Activated B cell treated with CpG ODN at 0.5 μM for 24 hours (primary cell): ENCODE measurements at regions not wholly inside any gene's neighbourhood (a gene's known extent, or its start where the extent isn't known, plus 50 kb on each side); places are given as distances from the start of the nearest gene placed in this dataset.

ENCODE experiments used
- ATAC-seq: fragments of 200-7000 bp; cut with Tn5 transposase; one replicate; pipeline ENCODE4 v1.10.0; 2021; ENCODE audit warnings: low read depth, mild to moderate bottlenecking, moderate library complexity
- CTCF ChIA-PET: fragments of 350-600 bp; sonication (Branson Sonifier 250); formaldehyde crosslinking; loops from one replicate; lab custom pipeline; 2021; ENCODE audit warnings: antibody characterized with exemption; lab: Charles Lee
- POLR2A ChIA-PET: fragments of 350-600 bp; sonication (Branson Sonifier 250); formaldehyde crosslinking; loops from one replicate; lab custom pipeline; 2021; ENCODE audit warnings: antibody characterized with exemption; lab: Charles Lee
- DNase-seq: peaks from one replicate; pipeline ENCODE4 v3.0.0; 2022
- H3K27ac Mint-ChIP-seq: one replicate; pipeline ENCODE4 v1.8.0; 2020; ENCODE audit warnings: mixed read lengths
- H3K27me3 Mint-ChIP-seq: one replicate; pipeline ENCODE4 v1.8.0; 2021; ENCODE audit warnings: mixed read lengths
- H3K36me3 Mint-ChIP-seq: one replicate; pipeline ENCODE4 v1.8.0; 2021; ENCODE audit warnings: low read depth, mixed read lengths
- H3K4me1 Mint-ChIP-seq: one replicate; pipeline ENCODE4 v1.8.0; 2021; ENCODE audit warnings: mixed read lengths
- H3K4me3 Mint-ChIP-seq: one replicate; pipeline ENCODE4 v1.8.0; 2020; ENCODE audit warnings: mild to moderate bottlenecking, mixed read lengths
- H3K9me3 Mint-ChIP-seq: one replicate; pipeline ENCODE4 v1.8.0; 2020; ENCODE audit warnings: mixed read lengths
- CTCF ChIP-seq: fragments of 200-600 bp; IDR thresholded peaks from one replicate; pipeline ENCODE4 v1.8.0; 2022; ENCODE audit warnings: antibody characterized with exemption, mild to moderate bottlenecking
- intact Hi-C: fragments of 100-400 bp; cut with micrococcal nuclease; formaldehyde crosslinking; loops from one replicate; pipeline ENCODE4 v1.15.1; 2024

- intact Hi-C loops, result no loop called here
- Mint-ChIP-seq H3K4me1 (no peaks in the 10 kb centered on the region), H3K36me3 (peaks cover 26% of the 10 kb centered on the region), H3K27me3 (no peaks in the 10 kb centered on the region), H3K4me3 (no peak overlapping the region), H3K27ac (no peak overlapping the region), H3K9me3 (no peaks in the 10 kb centered on the region)
- ChIA-PET POLR2A (no interaction called here), CTCF (no interaction called here)
- ATAC-seq (no peak), DNase-seq (no peak)
- no peak for TF ChIP-seq CTCF
These were observed 68.2 kb downstream of the KATNIP start for GRCh38 chr16:27618165-27618564.

GRCh38 chr16:27618606-27619327 is 68.8 kb downstream of the KATNIP start:
- Mint-ChIP-seq H3K27me3 (no peaks in the 10 kb centered on the region), H3K9me3 (no peaks in the 10 kb centered on the region), H3K27ac (no peak overlapping the region), H3K36me3 (peaks cover 26% of the 10 kb centered on the region), H3K4me1 (peaks cover 4% of the 10 kb centered on the region), H3K4me3 (no peak overlapping the region)
- DNase-seq, result no peak
- no peak for ATAC-seq
- intact Hi-C loops, result no loop called here
- ChIA-PET POLR2A (interaction anchor here (0.6 kb wide), 1 partner anchor 67 kb away, joined by 4 read pairs; no protein-coding TSS in a partner anchor), CTCF (no interaction called here)
- TF ChIP-seq CTCF, result no peak

GRCh38 chr16:27620541-27620940 is 70.6 kb downstream of the KATNIP start:
- ATAC-seq, result no peak
- intact Hi-C loops, result no loop called here
- peaks cover 8% of the 10 kb centered on the region for H3K4me1 Mint-ChIP-seq
- no peaks in the 10 kb centered on the region for H3K27me3 Mint-ChIP-seq
- TF ChIP-seq CTCF, result no peak
- no peak overlapping the region for H3K4me3 Mint-ChIP-seq
- no peak for DNase-seq
- peaks cover 29% of the 10 kb centered on the region for H3K36me3 Mint-ChIP-seq
- no peak overlapping the region for H3K27ac Mint-ChIP-seq
- ChIA-PET CTCF (no interaction called here), POLR2A (no interaction called here)
- no peaks in the 10 kb centered on the region for H3K9me3 Mint-ChIP-seq

- no peak for TF ChIP-seq CTCF
- Mint-ChIP-seq H3K27ac (no peak overlapping the region), H3K4me1 (peaks cover 8% of the 10 kb centered on the region), H3K27me3 (no peaks in the 10 kb centered on the region), H3K36me3 (peaks cover 29% of the 10 kb centered on the region), H3K4me3 (no peak overlapping the region), H3K9me3 (no peaks in the 10 kb centered on the region)
- no peak for ATAC-seq
- no peak for DNase-seq
- intact Hi-C loops, result no loop called here
- CTCF ChIA-PET, result no interaction called here
- POLR2A ChIA-PET, result no interaction called here
These were observed 74.5 kb downstream of the KATNIP start for GRCh38 chr16:27624154-27625049.

GRCh38 chr16:27625050-27625697 is 75.2 kb downstream of the KATNIP start:
- H3K36me3 Mint-ChIP-seq, result peaks cover 24% of the 10 kb centered on the region
- H3K4me1 Mint-ChIP-seq, result peaks cover 8% of the 10 kb centered on the region
- H3K27ac Mint-ChIP-seq, result no peak overlapping the region
- H3K9me3 Mint-ChIP-seq, result no peaks in the 10 kb centered on the region
- ChIA-PET CTCF (no interaction called here), POLR2A (no interaction called here)
- no peaks in the 10 kb centered on the region for H3K27me3 Mint-ChIP-seq
- TF ChIP-seq CTCF, result no peak
- ATAC-seq (no peak), DNase-seq (no peak)
- intact Hi-C loops, result no loop called here
- no peak overlapping the region for H3K4me3 Mint-ChIP-seq
